ELF-1 (cell line): ENCODE measurements at regions not wholly inside any gene's neighbourhood (a gene's known extent, or its start where the extent isn't known, plus 50 kb on each side); places are given as distances from the start of the nearest gene placed in this dataset.
"Not testable (repeated sequence)": the region's sequence is repeated elsewhere in the genome, so short reads cannot be mapped to it uniquely, and the experiment has no call there.

Experiments
- DNase-seq: peaks from one replicate; pipeline ENCODE4 v3.0.0-alpha.2; 2016; ENCODE audit warnings: low read depth, low spot score

GRCh38 chr10:56472978-56473377, 111.9 kb upstream of the ZWINT start:
- DNase-seq: no peak

DNA sequence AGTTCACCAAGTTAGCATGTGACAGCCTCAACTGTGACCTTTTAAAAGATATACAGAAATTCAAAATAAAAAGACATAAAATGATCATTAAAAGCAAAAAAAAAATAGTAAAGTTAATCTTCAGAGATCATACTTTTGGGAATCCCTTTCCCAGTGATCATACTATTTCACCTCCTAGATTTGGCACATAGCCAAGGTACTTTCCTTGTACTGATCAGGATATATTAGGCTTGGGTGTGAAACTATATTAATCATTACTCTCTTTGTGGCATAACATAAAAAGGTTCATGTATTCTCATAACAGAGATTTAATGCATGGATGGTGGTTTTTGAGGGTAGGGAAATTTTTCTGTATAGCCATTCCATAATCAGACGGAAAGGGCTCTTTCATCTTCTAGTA, 109.6 kb upstream of the ZWINT start:
- no peak for DNase-seq

- DNase-seq: no peak
These were observed 108.4 kb upstream of the ZWINT start for GRCh38 chr10:56469482-56469881.

DNA sequence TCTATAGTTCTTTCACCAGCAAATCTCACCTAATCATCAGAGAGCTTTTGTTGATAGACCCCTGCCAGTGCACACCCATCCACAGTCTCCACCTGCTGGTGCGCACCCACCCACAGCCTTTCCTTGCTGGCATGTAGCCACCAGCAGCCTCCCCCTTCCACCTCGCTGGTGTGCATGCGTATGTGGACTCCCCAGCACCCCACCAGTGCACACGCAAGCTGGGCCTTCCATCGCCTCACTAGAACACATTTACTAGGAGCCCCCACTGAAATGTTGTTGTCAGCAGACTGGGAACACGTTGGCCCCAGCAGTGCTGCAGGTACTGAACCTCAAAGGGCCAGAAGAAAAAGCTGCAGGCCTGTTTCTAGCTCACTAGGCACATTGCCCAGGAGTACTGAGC, 104.9 kb upstream of the ZWINT start:
- no peak for DNase-seq

GRCh38 chr10:56449770-56450169, 88.7 kb upstream of the ZWINT start:
- no peak for DNase-seq

DNA sequence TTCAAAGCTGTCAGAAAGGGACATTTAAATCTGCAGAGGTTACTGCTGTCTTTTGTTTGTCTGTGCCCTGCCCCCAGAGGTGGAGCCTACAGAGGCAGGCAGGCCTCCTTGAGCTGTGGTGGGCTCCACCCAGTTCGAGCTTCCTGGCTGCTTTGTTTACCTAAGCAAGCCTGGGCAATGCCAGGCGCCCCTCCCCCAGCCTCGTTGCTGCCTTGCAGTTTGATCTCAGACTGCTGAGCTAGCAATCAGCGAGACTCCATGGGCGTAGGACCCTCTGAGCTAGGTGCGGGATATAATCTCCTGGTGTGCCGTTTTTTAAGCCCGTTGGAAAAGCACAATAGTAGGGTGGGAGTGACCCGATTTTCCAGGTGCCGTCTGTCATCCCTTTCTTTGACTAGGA, 86.6 kb upstream of the ZWINT start:
- DNase-seq: not testable (repeated sequence)

GRCh38 chr10:56441337-56441736, 80.3 kb upstream of the ZWINT start:
- not testable (repeated sequence) for DNase-seq
